HEK293T (cell line): ENCODE measurements at regions not wholly inside any gene's neighbourhood (a gene's known extent, or its start where the extent isn't known, plus 50 kb on each side); places are given as distances from the start of the nearest gene placed in this dataset.

Experiments used
- BHLHE40 ChIP-seq: fragments of 450-650 bp; IDR thresholded peaks from 2 replicates; pipeline ENCODE4 v1.6.1; 2016; ENCODE audit warnings: mild to moderate bottlenecking, moderate library complexity, borderline replicate concordance
- FOXA1 ChIP-seq: fragments of 450-650 bp; IDR thresholded peaks from 2 replicates; pipeline ENCODE4 v1.6.1; 2016; ENCODE audit warnings: mild to moderate bottlenecking
- L3MBTL2 ChIP-seq: fragments of 450-650 bp; conservative IDR thresholded peaks from 2 replicates; pipeline ENCODE4 v1.6.1; 2016; ENCODE audit warnings: mild to moderate bottlenecking
- SP1 ChIP-seq: fragments of 450-650 bp; IDR thresholded peaks from 2 replicates; pipeline ENCODE4 v1.6.1; 2017
- SUZ12 ChIP-seq: fragments of 450-650 bp; IDR thresholded peaks from 2 replicates; pipeline ENCODE4 v1.6.1; 2016; ENCODE audit warnings: mild to moderate bottlenecking
- TARDBP ChIP-seq: fragments of 450-650 bp; IDR thresholded peaks from 2 replicates; pipeline ENCODE4 v1.6.1; 2016

DNA sequence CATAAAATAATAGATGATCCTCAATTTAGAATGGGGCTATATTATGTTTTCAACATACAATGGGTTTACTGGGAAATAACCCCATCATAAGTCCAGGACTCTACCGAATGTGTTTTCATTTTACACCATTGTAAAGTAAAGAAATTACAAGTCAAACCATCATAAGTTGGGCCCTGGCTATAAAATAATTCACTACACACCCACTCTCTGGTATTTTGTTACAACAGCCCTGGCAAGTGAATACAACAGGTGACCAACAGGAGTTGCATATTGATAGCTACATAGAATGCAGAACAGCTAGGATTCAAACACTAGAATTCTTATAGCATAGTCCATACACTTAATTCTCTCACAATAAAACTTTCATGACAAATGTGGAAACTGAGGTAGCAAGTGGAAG lies 673.0 kb upstream of the CA10 start:
- TF ChIP-seq FOXA1 (no peak), SP1 (no peak), BHLHE40 (no peak), TARDBP (no peak), SUZ12 (no peak), L3MBTL2 (no peak)
